ENCODE measurements at regions not wholly inside any gene's neighbourhood (a gene's known extent, or its start where the extent isn't known, plus 50 kb on each side); places are given as distances from the start of the nearest gene placed in this dataset.

GRCh38 chr7:79806161-79806734, 328.4 kb upstream of the GNAI1 start:
- Mint-ChIP-seq H3K27ac (no peak overlapping the region), H3K36me3 (ENCODE audit: insufficient read depth in 2 of 2) (no peaks in the 10 kb centered on the region), H3K4me1 (ENCODE audit: low read depth) (no peaks in the 10 kb centered on the region), H3K27me3 (ENCODE audit: low read depth) (no peaks in the 10 kb centered on the region), H3K9me3 (no peaks in the 10 kb centered on the region), H3K4me3 (no peak overlapping the region)
- ATAC-seq (replicated peaks in 1 of 2) (no peak), DNase-seq (no peak)

DNA sequence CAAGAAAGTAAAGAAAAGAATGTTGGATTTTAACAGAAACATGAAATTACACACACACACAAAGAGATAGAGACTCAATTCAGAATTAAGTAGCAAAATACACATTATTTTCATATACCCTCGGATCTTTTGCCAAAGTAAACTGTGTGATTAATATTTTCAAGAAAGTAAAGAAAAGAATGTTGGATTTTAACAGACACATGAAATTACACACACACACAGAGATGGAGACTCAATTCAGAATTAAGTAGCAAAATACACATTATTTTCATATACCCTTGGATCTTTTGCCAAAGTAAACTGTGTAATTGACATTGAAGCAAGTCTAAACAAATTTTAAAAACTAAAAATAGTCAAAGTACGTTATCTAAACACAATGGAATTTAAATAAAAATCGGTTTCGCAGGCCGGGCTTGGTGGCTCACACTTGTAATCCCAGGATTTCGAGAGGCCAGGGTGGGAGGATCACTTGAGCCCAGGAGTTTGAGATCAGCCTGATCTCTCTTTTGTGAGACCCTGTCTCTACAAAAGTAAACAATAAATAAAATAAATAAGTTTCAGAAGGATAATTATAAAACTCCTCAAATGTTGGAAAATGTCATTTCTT, 337.3 kb upstream of the MAGI2 start:
- H3K36me3 Mint-ChIP-seq (ENCODE audit: insufficient read depth in 2 of 2) = no peaks in the 10 kb centered on the region
- DNase-seq (no peak), ATAC-seq (replicated peaks in 1 of 2) (no peak)
- H3K9me3 Mint-ChIP-seq = peaks cover 0 to 3% of the 10 kb centered on the region in 2 donors
- H3K27ac Mint-ChIP-seq = no peak overlapping the region
- H3K4me1 Mint-ChIP-seq (ENCODE audit: low read depth) = no peaks in the 10 kb centered on the region
- no peak overlapping the region for H3K4me3 Mint-ChIP-seq
- no peaks in the 10 kb centered on the region for H3K27me3 Mint-ChIP-seq (ENCODE audit: low read depth)

DNA sequence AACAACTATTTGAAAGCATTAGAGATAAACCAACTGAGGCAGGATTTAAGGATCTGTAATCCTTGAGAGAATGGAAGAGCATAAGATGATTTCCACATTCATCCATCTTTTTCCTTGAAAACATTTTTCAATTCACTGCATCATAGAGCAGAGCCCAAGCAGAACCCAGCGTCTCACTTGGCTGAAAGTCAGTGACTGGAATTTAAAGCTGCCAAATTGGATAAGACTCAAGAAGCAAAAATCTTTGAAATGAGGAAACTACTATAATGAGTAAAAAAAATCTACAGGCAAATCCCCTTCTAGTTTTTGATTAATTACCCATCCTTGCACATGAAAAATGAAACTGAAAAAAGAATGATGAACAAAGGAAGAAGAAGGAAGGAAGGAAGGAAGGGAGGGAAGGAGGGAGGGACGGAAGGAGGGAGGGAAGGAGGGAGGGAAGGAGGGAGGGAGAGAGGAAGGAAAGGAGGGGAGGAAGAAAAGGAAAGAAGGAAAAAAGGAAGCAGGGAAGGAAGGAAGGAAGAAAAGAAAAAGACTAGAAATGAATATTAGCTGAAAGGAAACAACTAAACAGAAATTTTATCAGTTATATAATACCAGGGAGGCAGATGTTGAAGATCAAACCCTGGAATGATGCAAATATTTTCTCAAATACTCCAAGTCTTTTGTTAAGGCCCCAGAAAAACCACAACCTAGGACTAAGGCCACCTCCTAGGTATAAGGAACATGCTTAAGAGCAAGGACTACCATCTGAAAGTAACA, 336.3 kb upstream of the MAGI2 start:
- Mint-ChIP-seq H3K4me1 (ENCODE audit: low read depth) (no peaks in the 10 kb centered on the region), H3K9me3 (peaks cover 0 to 3% of the 10 kb centered on the region in 2 donors), H3K4me3 (no peak overlapping the region), H3K36me3 (ENCODE audit: insufficient read depth in 2 of 2) (no peaks in the 10 kb centered on the region), H3K27me3 (ENCODE audit: low read depth) (no peaks in the 10 kb centered on the region), H3K27ac (no peak overlapping the region)
- DNase-seq (no peak), ATAC-seq (replicated peaks in 1 of 2) (no peak)

GRCh38 chr7:79787623-79788022, 334.2 kb upstream of the MAGI2 start:
- H3K27ac Mint-ChIP-seq = no peak overlapping the region
- H3K9me3 Mint-ChIP-seq = peaks cover 0 to 9% of the 10 kb centered on the region in 2 donors
- no peaks in the 10 kb centered on the region for H3K27me3 Mint-ChIP-seq (ENCODE audit: low read depth)
- no peaks in the 10 kb centered on the region for H3K36me3 Mint-ChIP-seq (ENCODE audit: insufficient read depth in 2 of 2)
- ATAC-seq (replicated peaks in 1 of 2) (no peak), DNase-seq (no peak)
- no peak overlapping the region for H3K4me3 Mint-ChIP-seq
- no peaks in the 10 kb centered on the region for H3K4me1 Mint-ChIP-seq (ENCODE audit: low read depth)

DNA sequence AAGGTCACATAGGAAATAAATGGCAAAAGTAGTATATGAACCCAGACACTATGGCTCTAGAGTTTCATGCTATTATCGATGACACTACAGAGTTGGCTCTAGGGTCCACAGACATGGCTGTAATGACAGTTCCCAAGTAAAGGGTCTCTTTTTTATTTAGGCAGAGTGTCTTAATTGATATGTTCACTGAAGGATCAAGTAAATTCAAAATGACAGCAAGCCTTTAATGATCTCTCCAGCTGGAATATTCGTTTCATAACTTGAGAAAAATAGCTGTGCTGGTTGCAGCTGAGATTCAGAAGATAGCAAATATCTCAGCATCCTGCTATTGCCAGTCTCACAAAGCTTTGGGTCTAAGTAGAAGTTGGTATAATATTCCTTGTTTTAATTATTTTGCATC, 333.6 kb upstream of the MAGI2 start:
- peaks cover 0 to 9% of the 10 kb centered on the region in 2 donors for H3K9me3 Mint-ChIP-seq
- DNase-seq (no peak), ATAC-seq (replicated peaks in 1 of 2) (no peak)
- no peaks in the 10 kb centered on the region for H3K36me3 Mint-ChIP-seq (ENCODE audit: insufficient read depth in 2 of 2)
- H3K27me3 Mint-ChIP-seq (ENCODE audit: low read depth) = no peaks in the 10 kb centered on the region
- H3K27ac Mint-ChIP-seq = no peak overlapping the region
- no peak overlapping the region for H3K4me3 Mint-ChIP-seq
- H3K4me1 Mint-ChIP-seq (ENCODE audit: low read depth) = no peaks in the 10 kb centered on the region

DNA sequence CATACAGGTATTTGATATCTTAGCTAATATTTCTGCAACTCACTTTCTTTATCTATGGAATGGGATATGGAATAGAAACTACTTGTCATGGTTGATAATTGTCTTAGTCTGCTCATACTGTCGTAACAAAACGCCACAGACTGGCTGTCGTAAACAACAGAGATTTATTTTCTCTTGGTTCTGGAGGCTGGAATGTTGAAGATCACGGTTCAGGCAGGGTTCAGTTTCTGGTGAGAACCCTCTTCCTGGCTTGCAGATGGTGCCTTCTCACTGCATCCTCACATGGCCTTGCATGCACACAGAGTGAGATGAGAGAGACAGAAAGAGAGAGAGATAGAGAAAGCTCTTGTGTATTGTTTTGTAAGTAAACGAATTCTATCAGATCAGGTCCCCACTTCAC, 332.7 kb upstream of the MAGI2 start:
- H3K27ac Mint-ChIP-seq = no peak overlapping the region
- no peak overlapping the region for H3K4me3 Mint-ChIP-seq
- no peak for DNase-seq
- no peak for ATAC-seq (replicated peaks in 1 of 2)
- H3K27me3 Mint-ChIP-seq (ENCODE audit: low read depth) = no peaks in the 10 kb centered on the region
- H3K9me3 Mint-ChIP-seq = peaks cover 0 to 9% of the 10 kb centered on the region in 2 donors
- no peaks in the 10 kb centered on the region for H3K4me1 Mint-ChIP-seq (ENCODE audit: low read depth)
- no peaks in the 10 kb centered on the region for H3K36me3 Mint-ChIP-seq (ENCODE audit: insufficient read depth in 2 of 2)

GRCh38 chr7:79785556-79785955, 332.1 kb upstream of the MAGI2 start:
- H3K27me3 Mint-ChIP-seq (ENCODE audit: low read depth) = no peaks in the 10 kb centered on the region
- no peak overlapping the region for H3K4me3 Mint-ChIP-seq
- no peaks in the 10 kb centered on the region for H3K36me3 Mint-ChIP-seq (ENCODE audit: insufficient read depth in 2 of 2)
- H3K27ac Mint-ChIP-seq = no peak overlapping the region
- DNase-seq (no peak), ATAC-seq (replicated peaks in 1 of 2) (no peak)
- peaks cover 0 to 9% of the 10 kb centered on the region in 2 donors for H3K9me3 Mint-ChIP-seq
- no peaks in the 10 kb centered on the region for H3K4me1 Mint-ChIP-seq (ENCODE audit: low read depth)

- Mint-ChIP-seq H3K36me3 (ENCODE audit: insufficient read depth in 2 of 2) (no peaks in the 10 kb centered on the region), H3K4me1 (ENCODE audit: low read depth) (no peaks in the 10 kb centered on the region), H3K9me3 (peaks cover 0 to 9% of the 10 kb centered on the region in 2 donors), H3K4me3 (no peak overlapping the region), H3K27me3 (ENCODE audit: low read depth) (no peaks in the 10 kb centered on the region), H3K27ac (no peak overlapping the region)
- ATAC-seq (replicated peaks in 1 of 2) (no peak), DNase-seq (no peak)
Measured at GRCh38 chr7:79782906-79783305, 329.4 kb upstream of the MAGI2 start.

DNA sequence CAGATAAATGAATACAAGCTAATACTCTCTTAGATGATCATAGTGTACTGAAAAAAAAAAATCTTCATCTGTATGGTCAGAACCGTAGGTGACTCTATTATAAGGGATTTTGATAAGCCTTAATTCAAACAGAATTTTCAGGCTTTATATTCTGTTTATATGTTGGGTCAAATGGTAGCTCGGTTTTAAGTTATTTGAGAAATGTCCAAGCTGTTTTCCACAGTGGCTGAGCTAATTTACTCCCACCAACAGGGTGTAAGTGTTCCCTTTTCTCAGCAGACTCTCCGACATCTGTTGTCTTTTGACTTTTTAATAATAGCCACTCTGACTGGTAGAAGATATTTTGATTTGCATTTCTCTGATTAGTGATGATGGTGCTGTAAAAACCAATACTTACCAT, 328.8 kb upstream of the MAGI2 start:
- DNase-seq = no peak
- H3K27ac Mint-ChIP-seq = no peak overlapping the region
- H3K27me3 Mint-ChIP-seq (ENCODE audit: low read depth) = no peaks in the 10 kb centered on the region
- H3K4me1 Mint-ChIP-seq (ENCODE audit: low read depth) = no peaks in the 10 kb centered on the region
- H3K9me3 Mint-ChIP-seq = peaks cover 0 to 6% of the 10 kb centered on the region in 2 donors
- H3K36me3 Mint-ChIP-seq (ENCODE audit: insufficient read depth in 2 of 2) = no peaks in the 10 kb centered on the region
- ATAC-seq (replicated peaks in 1 of 2) = no peak
- no peak overlapping the region for H3K4me3 Mint-ChIP-seq

- Mint-ChIP-seq H3K36me3 (ENCODE audit: insufficient read depth in 2 of 2) (no peaks in the 10 kb centered on the region), H3K4me1 (ENCODE audit: low read depth) (no peaks in the 10 kb centered on the region)
Measured at GRCh38 chr7:79781716-79782115, 328.2 kb upstream of the MAGI2 start.

GRCh38 chr7:79778786-79779770, 325.6 kb upstream of the MAGI2 start:
- Mint-ChIP-seq H3K4me3 (no peak overlapping the region), H3K4me1 (ENCODE audit: low read depth) (no peaks in the 10 kb centered on the region), H3K27ac (no peak overlapping the region), H3K36me3 (ENCODE audit: insufficient read depth in 2 of 2) (no peaks in the 10 kb centered on the region), H3K9me3 (peaks cover 0 to 4% of the 10 kb centered on the region in 2 donors), H3K27me3 (ENCODE audit: low read depth) (no peaks in the 10 kb centered on the region)
- no peak for DNase-seq
- ATAC-seq (replicated peaks in 1 of 2) = no peak

More at GRCh38 chr7:79781716-79782115, 328.2 kb upstream of the MAGI2 start:
- Mint-ChIP-seq H3K27me3 (ENCODE audit: low read depth) (no peaks in the 10 kb centered on the region), H3K27ac (no peak overlapping the region), H3K4me3 (no peak overlapping the region), H3K9me3 (peaks cover 0 to 6% of the 10 kb centered on the region in 2 donors)
- no peak for DNase-seq
- no peak for ATAC-seq (replicated peaks in 1 of 2)

DNA sequence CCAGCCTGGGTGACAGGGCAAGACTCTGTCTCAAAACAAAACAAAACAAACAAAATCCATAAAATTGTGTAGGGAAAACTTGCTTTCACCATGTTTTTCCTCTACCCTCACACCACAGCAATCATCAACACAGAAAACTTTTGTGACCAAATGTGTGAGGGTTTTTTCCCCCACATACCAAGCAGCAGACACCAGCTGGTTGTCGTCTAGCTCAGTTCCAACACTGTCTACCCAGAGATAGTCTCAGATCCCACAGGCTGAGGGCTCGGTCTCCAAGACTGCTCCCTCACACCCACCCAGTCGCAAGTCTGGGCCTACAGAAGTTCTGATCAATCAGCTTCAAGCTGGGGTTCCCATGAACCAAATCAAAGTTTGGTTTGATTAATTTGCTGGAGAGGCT, 322.4 kb upstream of the MAGI2 start:
- Mint-ChIP-seq H3K9me3 (no peaks in the 10 kb centered on the region), H3K4me3 (no peak overlapping the region), H3K4me1 (ENCODE audit: low read depth) (no peaks in the 10 kb centered on the region), H3K36me3 (ENCODE audit: insufficient read depth in 2 of 2) (no peaks in the 10 kb centered on the region), H3K27ac (no peak overlapping the region), H3K27me3 (ENCODE audit: low read depth) (no peaks in the 10 kb centered on the region)
- no peak for DNase-seq
- no peak for ATAC-seq (replicated peaks in 1 of 2)

DNA sequence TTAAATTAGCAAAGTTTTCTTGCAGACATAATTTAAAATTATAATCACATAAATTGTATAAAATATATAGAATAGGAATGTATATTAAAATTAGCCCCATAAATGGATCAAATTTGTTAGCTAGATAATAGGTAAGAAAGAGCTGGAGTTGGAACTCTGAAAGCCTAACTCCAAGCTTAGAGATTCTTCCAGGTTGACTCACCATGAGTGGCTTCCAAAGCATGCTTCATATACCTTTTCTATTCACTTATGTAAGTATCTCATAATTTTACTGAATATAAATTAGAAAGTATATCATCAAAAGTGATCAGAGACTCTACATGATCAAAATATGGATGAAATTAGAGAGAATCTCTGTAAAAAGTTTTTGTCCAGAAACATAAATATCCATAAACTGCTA, 320.7 kb upstream of the MAGI2 start:
- no peak overlapping the region for H3K4me3 Mint-ChIP-seq
- ATAC-seq (replicated peaks in 1 of 2) (no peak), DNase-seq (no peak)
- no peaks in the 10 kb centered on the region for H3K4me1 Mint-ChIP-seq (ENCODE audit: low read depth)
- H3K27me3 Mint-ChIP-seq (ENCODE audit: low read depth) = no peaks in the 10 kb centered on the region
- H3K36me3 Mint-ChIP-seq (ENCODE audit: insufficient read depth in 2 of 2) = no peaks in the 10 kb centered on the region
- H3K27ac Mint-ChIP-seq = no peak overlapping the region
- peaks cover 0 to 2% of the 10 kb centered on the region in 2 donors for H3K9me3 Mint-ChIP-seq

Data from activated T-cell treated with anti-CD3 and anti-CD28 coated beads, Interleukin-2, amount 50 U/mL, for 72 hours (primary cell).